GM06990 (cell line): ENCODE measurements at regions not wholly inside any gene's neighbourhood (a gene's known extent, or its start where the extent isn't known, plus 50 kb on each side); places are given as distances from the start of the nearest gene placed in this dataset.

Source experiments
- DNase-seq: peaks from one replicate; pipeline ENCODE4 v3.0.0-alpha.2; 2011; ENCODE audit not compliant: insufficient read length; ENCODE audit errors: extremely low read depth
- H3K27me3 ChIP-seq: replicated peaks from 2 replicates; pipeline ENCODE4 v1.6.0; 2011; ENCODE audit warnings: low read length; ENCODE audit not compliant: control insufficient read depth, insufficient read depth
- H3K36me3 ChIP-seq: 2 replicates; pipeline ENCODE4 v1.5.1; 2011; ENCODE audit warnings: low read length; ENCODE audit not compliant: control insufficient read depth, insufficient read depth
- H3K4me3 ChIP-seq: replicated peaks from 2 replicates; pipeline ENCODE4 v1.5.1; 2011; ENCODE audit warnings: low read depth, mild to moderate bottlenecking, control low read depth, low read length
- TF ChIP-seq, protein P1 (sequence below): IDR thresholded peaks from 2 replicates; pipeline ENCODE4 v1.5.1; 2011; ENCODE audit warnings: low read length, control low read depth, mild to moderate bottlenecking, inconsistent platforms; ENCODE audit not compliant: insufficient read depth, poor library complexity, severe bottlenecking

DNA sequence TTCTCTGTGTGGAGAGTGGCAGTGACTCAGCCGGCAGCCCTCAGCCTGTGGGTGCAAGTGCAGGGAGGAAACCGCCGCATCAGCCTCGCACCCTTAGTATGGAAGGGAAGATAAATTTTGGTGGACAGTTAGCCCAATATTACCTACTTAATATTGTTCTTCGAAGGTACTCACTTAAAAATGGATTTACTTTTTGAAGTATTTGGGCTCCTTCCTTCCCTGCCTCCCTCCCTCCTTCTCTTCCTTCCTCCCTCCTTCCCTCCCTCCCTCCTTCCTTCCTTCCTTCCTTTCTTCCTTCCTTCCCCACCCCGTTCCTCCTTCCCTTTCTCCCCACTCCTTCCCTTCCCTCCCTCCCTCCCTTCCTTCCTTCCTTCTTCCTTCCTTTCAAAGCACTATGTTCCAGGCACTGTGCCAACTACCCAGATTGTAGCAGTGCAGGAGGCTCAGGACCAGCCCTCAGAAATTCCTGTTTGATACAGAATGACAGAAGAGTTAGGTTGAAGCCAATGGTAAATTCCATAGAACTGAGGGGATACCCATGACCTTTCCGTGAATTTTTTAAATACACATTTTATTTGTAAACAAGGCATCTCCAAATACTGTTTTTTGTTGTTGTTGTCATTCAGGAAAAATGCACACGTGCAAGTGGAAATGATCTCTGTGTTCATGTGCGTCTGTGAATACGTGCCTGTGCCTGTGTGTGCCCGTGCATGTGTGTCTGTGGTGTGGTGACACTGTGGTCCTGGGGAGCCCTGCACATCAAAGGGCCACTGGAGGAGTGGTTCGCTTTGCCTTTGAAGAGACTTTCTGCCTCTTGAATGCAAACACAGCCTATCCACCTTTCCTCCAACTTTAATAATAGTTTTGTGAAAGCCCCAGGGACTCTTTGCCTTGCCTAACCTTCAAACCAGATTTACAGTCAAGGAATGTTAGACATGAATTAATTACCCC, 141.7 kb downstream of the EDN3 start:
- Histone ChIP-seq H3K36me3 (no peaks in the 10 kb centered on the region), H3K4me3 (no peak overlapping the region), H3K27me3 (no peaks in the 10 kb centered on the region; the same call in none of the 2 replicates)
- DNase-seq = no peak
- TF ChIP-seq, protein P1, sequence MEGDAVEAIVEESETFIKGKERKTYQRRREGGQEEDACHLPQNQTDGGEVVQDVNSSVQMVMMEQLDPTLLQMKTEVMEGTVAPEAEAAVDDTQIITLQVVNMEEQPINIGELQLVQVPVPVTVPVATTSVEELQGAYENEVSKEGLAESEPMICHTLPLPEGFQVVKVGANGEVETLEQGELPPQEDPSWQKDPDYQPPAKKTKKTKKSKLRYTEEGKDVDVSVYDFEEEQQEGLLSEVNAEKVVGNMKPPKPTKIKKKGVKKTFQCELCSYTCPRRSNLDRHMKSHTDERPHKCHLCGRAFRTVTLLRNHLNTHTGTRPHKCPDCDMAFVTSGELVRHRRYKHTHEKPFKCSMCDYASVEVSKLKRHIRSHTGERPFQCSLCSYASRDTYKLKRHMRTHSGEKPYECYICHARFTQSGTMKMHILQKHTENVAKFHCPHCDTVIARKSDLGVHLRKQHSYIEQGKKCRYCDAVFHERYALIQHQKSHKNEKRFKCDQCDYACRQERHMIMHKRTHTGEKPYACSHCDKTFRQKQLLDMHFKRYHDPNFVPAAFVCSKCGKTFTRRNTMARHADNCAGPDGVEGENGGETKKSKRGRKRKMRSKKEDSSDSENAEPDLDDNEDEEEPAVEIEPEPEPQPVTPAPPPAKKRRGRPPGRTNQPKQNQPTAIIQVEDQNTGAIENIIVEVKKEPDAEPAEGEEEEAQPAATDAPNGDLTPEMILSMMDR = no peak

DNA sequence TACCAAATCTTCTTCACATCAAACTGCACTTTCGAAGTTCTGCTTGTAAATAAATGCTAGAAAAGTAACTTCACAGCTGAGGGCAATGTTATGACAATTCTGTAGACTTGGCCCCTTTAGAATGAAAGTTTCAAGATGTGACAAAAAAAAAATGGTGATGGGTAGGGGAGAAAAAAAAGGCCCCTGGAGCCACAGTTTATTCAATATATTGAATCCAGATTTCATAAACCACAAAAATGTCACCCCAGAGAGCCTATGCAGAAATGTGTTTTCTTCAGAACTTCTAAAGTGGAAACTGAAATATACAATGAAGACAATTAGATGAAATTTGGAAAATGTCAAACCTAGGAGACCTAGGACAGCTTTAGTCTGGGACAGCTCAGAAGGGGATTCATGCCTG, 143.1 kb downstream of the EDN3 start:
- DNase-seq = no peak
- H3K27me3 ChIP-seq = no peaks in the 10 kb centered on the region; the same call in none of the 2 replicates
- TF ChIP-seq, protein P1 = no peak

DNA sequence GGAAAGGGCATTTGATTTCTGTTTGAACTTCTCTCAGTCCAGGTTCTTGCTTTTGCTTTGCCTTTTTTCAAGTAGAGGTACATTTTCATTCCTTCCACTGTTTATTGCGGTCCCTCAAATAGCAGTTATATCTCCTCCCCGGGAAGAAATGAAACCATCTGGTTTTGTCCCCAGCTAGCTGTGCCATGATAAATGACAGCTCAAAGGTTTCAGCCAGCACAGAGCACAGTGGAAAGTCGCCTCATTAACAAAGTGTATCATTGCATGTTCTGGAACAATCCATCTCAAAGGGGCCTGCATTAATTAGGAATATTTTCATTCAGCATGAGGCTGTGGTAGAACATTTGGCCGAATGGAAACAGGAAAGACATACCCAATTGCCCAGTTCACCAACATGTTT, 146.0 kb downstream of the EDN3 start:
- TF ChIP-seq, protein P1 = no peak
- no peaks in the 10 kb centered on the region; the same call in none of the 2 replicates for H3K27me3 ChIP-seq
- no peak for DNase-seq
- H3K36me3 ChIP-seq = no peaks in the 10 kb centered on the region
- no peak overlapping the region for H3K4me3 ChIP-seq

More for the DNA sequence above, 143.1 kb downstream of the EDN3 start:
- Histone ChIP-seq H3K36me3 (no peaks in the 10 kb centered on the region), H3K4me3 (no peak overlapping the region)

DNA sequence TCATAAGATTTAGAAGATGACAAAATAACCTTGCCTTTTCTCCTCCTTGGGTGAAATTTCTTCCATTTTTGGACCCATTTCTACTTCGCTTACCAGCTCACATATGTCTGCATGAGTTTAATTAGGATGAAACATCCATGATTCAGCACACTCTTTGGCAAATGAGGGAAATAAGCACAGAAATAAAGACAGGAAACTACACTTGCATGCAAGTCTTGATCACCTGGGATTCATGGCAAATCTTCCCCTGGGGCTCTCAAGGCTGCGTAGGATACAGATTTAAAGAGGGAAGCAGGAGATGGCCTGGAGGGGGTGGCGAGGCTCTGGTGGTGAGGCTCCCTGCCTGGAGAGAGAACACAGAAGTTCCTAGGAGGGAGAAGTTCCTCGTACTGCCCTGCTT, 147.8 kb downstream of the EDN3 start:
- H3K36me3 ChIP-seq = no peaks in the 10 kb centered on the region
- H3K4me3 ChIP-seq = no peak overlapping the region
- no peak for DNase-seq
- TF ChIP-seq, protein P1 = no peak
- H3K27me3 ChIP-seq = no peaks in the 10 kb centered on the region; the same call in none of the 2 replicates

DNA sequence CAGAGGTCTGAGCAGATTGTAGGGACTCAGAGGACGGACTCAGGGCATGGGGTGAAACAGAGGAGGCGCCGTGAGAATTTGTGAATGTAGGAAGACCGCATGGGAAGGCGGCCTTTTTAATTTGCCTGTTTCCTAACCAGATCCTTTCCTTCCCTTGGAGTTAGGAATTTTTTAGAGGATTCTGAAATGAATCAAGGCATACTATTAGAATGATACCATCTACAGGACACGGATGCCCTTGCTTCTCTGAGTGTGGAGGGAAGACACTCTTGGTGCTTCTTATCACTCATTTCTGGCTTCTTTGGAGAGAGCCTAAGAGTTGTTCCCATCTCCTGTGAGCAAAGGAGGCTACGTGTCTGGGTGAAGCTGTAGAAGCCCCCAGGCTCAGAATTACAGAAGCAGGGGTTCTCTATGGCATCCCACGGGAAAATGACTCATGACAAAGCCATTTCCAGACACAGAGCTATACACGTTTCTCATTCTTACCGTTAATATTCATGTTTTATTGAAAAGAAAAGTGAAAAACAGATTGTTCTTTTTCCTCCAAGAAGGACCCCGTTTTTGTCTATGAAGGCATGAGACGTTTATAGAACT, 148.5 kb downstream of the EDN3 start:
- DNase-seq = no peak
- no peak overlapping the region for H3K4me3 ChIP-seq
- H3K27me3 ChIP-seq = no peaks in the 10 kb centered on the region; the same call in none of the 2 replicates
- H3K36me3 ChIP-seq = no peaks in the 10 kb centered on the region
- TF ChIP-seq, protein P1 = no peak
